A172 (cell line): ENCODE measurements at regions not wholly inside any gene's neighbourhood (a gene's known extent, or its start where the extent isn't known, plus 50 kb on each side); places are given as distances from the start of the nearest gene placed in this dataset.

Source experiments
- DNase-seq: peaks from one replicate; pipeline ENCODE4 v3.0.0-alpha.2; 2015; ENCODE audit warnings: low spot score

DNA sequence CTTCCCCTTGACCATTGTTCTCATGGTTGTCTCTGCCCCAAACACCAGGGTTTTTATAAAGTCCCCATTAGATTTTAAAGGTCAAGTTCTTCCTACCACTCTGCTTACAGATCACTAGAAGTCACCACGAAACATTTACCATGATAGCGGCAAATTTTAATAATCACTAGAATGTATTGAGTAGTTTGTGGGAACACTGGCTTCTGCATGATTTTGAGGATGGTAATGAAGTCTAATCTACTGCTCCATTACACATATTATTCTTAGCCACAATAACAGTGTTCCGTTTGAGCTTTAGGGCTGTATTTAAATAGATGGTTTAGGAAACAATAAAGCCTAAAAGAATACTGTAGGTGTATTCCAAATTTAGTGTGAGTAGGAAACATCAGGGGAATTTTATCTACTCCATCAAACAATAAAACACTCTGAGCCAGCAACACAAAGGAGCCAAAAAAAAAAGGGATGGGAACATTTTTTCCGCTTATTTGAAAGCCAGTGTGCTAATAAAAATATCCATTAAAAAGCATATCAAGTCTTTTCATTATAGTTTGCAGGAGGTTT lies 49.7 kb downstream of the KLF12 start:
- DNase-seq, result no peak

DNA sequence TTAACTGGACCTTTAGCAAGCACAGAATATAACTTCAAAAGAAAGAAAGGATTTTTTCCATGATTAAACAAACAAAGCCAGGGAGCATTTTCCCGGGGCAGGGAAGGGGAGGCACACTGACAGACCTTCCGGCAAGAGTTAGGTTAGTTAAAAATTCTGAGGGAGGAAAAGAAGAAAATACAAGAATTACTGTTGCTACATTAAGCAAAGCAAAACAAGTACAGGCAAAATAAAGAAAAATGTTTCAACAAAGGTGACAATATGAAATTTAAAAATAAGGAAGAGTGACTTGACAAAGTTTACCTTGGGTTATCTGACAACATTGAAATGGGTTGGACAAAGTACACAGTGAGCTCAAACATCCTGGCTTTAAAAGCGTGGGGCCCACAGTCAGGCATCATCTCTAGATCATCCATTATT lies 51.5 kb downstream of the KLF12 start:
- no peak for DNase-seq

DNA sequence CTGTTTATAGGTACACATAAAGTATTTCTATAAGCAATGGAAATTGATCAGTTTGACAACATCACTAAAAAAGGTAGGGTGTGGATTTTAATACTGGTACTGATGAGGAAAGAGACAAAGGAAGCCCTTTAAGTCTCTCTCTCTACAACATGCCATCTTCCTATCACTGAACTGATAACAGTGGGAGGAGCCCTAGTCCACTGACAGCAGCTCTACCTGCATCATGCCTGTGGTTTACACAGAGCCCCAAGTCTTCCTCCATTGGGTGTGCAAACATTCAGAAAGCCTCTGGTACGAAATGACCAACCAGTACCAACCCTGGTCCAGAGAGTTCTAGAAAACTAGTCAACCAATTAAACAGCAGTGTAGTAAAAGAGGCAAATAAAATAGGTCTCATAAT lies 53.4 kb downstream of the KLF12 start:
- no peak for DNase-seq

DNA sequence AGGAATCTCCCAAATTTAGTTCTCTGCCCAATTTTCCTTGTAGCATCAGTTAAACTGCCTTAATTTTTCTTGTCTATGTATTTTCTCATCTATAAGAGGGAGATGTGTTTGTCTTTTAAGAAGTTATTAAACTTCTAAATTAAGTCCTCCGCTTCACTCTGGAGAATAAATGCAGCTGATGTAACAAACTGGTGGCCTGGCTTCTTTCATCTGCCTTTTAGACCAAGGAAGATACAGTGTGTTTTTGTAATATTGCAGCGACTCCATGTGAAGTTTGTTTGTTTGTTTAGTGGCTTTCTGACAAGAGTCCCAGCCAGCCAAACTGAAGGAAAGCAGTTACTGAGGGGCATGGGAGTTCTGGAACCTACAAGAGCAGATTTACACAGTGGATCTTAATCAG lies 56.4 kb downstream of the KLF12 start:
- DNase-seq, result no peak

DNA sequence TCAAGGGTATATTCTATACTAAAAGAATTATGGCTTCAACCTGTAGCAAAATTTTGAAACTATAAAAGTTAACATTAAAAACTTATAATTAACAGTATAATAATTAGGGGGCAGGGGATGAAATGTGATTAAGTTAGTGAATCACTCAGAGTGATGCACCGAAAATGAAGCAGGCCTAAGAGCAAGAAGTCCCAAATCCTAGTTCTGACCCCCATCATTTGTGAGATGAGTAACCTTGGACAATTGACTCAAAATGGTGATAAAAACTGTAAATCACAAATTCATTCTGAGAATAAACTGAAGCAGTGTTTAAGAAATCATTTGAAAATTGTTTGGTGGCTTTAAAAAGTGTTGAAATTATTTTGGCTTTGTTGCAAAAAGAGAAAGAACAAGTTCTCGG lies 56.8 kb downstream of the KLF12 start:
- DNase-seq, result no peak

DNA sequence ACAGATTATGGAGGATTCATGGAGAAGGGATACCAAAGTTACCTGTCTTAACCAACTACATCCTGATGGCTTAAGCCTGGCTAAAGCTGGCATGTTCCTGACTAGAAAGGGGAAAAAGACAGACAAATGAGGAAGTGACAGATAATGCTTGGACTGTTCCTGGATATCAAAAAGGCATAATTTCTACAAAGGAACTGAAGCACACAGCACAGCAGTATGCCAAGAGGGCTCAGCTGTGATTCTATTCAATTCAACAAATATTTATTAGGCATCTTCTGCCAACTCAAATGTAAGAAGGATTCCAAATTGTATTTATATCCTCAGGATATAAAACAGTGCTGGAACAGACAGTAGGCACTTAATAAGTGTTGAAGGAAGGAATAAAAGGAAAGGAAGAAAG lies 59.5 kb downstream of the KLF12 start:
- DNase-seq, result peak; percentile 20

DNA sequence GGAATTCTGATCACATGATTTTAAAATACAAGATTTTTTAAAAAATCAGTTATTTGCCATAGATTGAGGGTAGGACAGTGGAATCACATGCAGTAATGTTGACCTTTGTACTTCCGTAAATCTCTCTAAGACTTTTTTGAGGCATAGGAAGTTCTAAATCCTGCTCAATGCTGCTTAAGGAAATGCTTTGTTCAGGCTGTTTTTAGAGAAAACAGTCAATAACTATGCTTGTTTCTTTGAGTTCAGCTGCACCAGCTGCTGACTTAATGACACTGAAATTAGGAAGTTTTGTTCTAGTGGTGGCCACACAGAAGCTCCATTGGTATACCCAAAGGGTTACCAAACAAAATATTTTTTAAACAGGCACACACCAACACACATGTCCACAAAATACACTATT lies 60.9 kb downstream of the KLF12 start:
- DNase-seq, result no peak

DNA sequence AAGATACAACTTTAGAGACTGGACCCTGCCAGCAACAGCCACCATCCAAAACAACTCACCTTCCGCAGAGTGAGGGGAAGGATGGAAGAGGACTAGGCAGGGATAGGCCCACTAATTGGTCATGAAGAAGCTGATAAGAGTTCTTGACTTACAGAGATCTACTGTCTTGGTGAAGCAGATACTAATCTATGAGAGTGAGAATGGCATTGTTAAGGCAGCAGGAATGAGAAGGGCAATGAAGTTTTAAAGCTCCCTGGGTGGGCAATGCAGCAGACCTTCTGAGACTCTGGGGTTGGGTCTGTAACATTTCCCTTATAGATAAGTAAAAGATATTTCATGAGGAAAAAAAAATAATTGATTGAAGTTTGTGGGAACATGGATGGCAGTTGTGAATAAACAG lies 63.7 kb downstream of the KLF12 start:
- no peak for DNase-seq

DNA sequence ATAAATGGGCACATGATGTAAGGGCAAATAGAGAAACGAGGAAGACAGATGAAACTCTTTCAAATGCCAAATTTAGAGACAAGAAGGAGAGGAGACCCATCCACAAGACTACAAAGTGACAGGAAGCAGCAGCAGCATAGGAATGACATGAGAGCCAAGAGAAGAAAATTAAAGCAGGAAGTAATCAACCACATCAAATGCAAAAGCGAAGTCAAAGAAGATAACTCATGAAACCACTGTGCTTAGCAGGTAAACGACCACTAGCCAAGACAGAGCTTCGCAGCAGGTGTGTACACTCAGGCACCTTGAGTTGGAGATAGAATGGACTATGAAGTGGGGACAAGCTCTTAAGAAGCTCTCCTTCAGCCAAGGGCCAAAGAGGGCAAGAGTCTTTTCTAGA lies 64.1 kb downstream of the KLF12 start:
- no peak for DNase-seq

DNA sequence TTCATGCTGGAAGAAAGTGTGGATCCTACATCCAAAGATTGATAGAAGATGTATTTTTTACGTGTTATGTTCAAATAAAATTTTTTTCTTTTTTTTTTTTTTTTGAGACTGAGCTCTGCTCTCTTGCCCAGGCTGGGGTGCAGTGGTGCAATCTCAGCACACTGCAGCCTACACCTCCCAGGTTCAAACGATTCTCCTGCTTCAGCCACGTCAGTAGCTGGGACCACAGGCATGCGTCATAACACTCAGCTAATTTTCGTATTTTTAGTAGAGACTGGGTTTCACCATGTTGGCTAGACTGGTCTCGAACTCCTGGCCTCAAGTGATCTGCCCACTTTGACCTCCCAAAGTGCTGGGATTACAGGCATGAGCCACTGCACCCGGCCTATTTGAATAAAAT lies 65.7 kb downstream of the KLF12 start:
- DNase-seq, result no peak

DNA sequence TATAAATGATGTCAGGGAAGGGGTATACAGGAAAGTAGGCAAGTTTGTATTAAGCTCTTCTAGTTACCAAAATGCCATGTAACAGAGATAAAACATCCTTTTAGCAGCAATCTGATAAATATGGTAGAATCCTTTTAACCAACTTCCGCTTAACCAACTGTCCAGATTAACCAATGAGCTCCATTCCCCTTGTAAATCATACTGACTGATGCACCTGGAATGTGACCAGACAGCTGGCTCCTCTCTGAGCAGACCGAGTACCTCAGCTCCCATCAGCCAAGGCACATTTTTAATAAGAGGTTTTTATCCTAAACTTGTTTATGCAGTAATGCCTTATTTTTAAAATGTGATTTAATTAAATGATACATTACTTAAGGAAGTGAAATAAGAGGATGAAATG lies 66.4 kb downstream of the KLF12 start:
- DNase-seq, result peak; percentile 55

DNA sequence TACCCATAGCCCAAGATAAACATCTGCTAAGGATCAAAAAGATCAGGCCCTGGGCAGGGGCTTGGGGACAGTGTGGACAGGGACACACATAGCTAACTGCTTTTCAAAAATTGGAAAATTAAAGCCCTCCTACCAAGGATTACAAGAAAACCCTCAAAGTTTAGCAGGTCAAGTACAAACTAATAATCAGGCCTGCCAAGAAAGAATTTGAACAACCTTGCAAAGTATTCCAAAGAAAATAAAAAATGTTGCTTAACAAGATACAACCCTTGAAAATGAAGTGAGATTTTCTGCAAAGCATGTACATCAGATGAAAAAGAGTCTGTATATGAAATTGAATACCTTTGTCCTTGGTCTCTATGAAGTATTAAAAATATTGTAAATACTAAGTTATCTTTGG lies 67.3 kb downstream of the KLF12 start:
- no peak for DNase-seq

DNA sequence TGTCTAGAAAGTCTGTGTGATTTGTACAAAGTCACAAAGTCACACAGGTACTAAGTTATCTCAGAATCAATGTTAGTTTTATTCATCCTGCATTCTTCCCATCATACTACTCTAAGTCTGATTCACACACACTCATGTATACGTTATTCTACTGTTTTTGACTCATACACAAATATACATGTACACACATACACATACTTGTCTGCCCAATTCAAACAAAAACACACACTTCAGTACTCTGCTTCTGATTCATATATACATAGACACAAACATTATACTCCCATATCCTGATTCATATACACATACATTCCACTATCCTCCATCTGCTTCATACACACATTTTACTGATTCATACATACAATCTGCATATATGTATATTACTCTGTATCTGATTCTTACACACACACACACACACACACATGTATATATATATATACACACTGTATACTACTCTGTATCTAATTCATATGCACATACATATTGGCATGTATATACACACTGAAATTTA lies 69.3 kb downstream of the KLF12 start:
- DNase-seq, result no peak

DNA sequence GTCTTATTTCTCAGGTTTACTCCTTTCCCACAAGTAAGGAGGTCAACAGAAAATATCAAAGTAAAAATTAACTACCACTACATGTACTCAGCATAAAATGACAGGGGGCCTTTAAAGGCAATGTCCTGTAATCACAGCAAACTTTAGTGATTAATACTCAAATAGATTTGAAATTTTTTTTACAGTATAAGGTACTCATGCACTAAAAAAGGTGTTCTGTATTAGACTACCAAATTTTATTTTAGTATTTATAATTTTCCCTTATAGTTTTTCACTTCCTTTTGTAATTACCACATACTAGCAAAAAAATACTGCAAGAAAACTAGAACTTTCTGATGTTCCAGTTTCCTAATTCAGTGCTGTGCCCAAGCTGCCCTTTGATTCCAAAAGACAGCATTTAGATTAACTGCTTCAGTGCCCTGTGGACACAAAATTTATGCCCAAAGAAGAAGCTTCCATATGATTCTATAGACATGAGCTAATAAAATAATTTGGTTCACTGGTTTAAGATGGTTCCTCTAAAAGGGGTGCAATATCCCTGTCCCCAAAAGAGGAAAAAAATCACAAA lies 70.6 kb downstream of the KLF12 start:
- no peak for DNase-seq

DNA sequence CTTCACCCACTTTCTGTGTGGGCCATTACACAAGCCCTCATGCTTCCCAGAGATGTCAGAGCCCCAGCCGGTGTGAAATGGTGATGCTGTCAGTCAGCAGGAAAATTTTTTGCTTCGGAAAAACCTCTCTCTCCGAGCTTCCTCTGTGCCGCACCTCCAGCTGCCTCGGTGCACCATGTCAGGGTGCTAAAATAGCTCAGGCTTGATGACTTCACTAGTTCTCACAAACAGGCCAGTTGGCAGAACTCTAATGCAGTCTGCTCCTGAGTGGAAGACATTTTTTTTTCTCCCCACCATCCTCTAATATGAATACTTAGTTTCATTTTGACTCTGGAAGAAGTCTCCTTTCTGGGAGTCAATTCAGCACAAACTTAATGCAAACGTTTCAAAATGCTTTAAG lies 71.3 kb downstream of the KLF12 start:
- no peak for DNase-seq

DNA sequence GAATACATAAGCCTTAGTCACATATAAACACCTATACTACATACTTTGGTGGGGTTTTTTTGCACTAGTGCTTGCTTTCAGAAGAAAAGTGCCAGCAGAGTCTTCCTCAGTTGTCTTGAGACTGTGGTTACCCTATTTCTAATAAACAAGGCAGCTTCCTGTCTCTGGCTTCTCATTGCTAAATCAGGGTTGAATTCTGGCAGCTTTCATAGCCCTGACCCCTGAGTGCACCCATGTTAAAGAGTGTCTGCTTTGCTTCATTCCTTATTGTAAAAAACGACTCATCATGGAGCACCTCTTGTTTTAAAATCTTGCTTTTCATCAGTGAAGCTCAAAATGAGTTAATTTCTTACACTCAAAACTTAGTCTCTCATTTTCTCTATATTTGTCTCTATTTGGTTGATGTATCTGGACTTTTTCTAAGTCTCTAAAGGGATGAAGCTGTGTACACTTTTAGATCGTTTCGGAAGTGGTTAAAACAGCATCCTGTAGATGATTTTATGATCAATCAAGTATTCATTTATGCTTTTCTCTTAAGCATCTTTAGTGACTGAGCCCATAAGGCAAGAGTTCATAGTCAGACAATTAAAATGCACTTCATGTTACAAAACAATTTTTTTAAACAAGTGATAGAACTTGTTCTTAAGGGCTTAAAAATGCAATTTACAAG lies 72.1 kb downstream of the KLF12 start:
- peak; percentile 13 for DNase-seq

DNA sequence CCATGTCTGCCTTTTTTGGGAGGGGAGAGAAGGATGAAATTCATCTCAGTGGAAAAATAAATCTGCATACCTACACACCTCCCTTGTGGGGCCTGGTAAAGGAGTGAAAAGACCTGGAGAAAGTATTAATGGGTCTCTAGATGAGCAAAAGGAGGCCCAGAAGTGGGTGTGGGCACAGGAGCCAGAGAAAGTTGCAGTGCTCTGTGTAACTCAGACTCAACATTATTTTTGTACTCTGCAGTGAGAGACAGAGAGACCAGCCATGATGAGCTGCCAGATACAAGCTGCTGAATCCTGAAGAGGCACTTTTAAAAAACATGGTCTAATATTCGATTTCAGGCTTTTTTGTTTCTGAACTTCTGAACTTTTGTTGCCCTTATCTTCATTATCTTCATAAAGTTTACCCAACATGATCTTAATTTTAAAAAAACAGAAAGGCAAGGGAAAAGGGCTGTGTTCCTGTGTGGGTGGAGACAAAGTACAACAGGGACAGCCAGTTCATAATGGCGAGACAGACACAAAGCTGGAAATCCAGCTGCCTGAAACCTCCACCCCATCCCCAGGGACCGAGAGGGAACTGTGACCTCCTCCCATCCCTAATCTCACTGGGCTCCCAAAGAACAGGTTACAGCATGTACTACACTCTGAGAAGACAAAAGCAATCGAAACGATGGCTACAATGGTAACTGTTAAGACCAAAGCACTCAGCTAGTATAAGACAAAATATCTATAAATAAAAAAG lies 77.2 kb downstream of the KLF12 start:
- DNase-seq, result no peak

DNA sequence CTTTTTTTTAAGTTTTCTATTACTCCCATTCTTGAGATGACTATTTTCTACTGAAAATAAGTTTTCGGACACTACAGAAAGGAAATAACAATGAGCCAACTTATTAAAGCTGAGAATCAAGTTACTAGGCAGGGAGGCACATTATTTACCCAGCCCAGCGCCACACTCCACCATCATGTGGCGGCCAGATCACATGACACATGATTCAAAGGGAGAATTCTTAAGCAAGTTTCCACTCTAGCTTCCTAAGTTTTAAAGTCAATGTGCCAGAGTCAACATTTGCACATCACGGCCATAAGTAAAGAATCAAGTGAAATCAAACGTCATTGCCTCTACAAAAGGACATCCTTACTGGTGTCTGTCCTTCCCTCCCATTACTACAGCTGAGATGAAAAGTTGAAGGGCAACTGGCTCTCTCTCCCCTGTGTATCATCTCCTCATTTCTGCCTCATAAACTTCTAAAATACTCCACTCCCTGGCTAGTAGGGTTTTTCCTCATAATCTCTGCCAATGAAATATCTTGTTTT lies 81.7 kb downstream of the KLF12 start:
- peak; percentile 19 for DNase-seq

DNA sequence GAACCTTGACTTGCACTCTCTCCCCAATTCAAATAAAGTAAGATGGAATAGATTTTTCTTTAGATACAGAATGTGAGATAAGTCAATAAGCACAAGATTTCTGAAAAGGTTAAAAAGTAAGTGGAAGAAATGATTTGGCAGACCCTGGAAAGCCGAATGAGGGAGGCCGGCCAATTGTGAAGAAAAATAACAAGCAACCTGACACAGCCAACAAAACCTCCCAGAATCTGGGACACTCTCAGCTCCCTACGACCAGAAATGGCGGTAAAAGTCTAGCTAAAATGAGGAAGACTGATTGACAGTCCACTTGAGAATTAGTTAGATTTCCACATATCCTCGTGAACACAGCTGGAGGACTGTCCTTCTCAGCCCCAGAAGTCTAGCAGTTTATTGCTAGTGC lies 85.4 kb downstream of the KLF12 start:
- DNase-seq, result no peak

DNA sequence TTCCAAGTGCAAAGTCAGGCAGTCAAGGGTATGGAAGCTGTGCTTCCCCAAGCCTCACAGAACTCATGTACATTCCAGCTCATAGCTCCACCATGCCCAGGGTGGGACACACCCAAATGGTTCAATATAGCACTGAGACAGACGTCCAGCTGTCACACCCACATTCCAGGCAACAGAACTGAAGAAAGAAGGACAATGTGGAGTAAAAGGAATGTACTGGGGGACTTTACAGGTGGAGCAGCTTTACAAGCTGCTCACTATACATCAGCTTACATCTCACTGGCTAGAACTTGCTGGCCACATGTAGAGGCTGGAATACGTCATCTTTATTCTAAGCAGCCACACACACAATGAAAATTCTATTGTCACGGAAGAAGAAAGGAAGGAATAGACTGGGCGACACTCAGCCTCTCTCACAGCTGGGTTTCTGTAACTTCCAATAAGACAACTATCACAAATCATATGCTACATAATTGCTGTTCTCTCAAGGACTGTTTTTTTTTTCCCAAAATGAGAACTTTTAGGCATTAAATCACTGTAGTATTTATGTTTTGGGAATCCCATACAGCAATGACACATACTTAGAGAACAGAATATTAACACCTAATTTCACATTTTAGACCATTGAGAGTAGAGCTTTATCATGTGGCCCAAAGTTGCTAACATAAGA lies 86.1 kb downstream of the KLF12 start:
- peak; percentile 29 for DNase-seq

DNA sequence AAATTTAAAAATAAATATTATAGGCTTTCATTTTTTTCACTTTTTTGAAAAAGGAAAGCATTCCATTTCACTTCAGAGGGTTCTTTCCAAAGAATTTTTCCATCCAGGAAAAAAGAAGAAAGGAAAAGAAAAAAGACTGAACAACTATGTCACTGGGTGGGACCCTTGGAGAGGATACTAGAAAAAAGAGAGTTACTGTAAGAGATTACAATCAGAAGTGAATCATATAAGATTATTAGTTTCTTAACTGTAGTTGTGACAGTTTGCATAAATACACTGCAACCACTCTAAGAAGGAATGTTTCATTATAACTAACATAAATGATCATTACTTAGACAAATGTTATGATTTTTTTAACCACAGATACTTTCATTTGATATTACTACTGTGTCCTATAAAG lies 87.8 kb downstream of the KLF12 start:
- no peak for DNase-seq

DNA sequence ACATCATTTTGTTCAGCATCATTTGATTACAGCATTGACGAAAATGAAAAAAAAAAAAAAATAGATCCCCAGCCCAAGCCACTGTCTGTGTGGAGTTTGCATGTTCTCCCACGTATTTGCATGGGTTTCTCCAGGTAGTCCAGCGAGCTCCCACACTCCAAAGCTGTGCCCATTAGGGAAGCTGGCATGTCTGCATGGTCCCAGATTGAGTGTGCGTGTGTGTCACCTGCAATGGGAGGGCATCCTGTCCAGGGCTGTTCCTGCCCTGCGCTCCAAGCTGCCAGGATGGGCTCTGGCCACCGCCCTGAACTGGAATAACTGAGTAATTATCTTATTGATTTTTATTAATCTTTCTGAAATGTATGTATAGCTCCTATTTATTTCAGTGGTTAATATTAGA lies 88.6 kb downstream of the KLF12 start:
- no peak for DNase-seq
